ENCODE measurements at regions not wholly inside any gene's neighbourhood (a gene's known extent, or its start where the extent isn't known, plus 50 kb on each side); places are given as distances from the start of the nearest gene placed in this dataset.

DNA sequence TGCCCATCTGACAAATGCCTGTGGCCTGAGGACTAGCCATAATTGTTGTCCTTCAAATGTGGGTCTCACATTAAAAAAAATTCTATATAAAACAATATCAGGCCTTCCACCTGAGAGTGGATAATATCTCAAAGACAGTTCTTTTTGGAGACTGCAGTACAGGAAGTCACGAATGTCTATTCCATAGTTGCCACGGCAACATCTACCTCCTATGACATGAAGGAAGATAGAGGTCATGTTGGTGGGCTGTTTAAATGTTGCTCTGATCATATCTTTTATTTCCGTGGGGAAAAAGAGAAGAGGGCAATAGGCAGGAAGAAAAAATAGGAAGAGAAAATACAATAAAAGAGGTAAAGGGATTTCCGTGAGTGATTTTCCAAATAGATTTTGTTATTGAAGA is 151.8 kb downstream of the ARL6IP6 start:
- in situ Hi-C loops (cut with MboI; ENCODE audit: low pct_ligation_motif_present in 1 of 4, low pct_unique_long_range_greater_than_20kb in 1 of 4, low sequenced_read_pairs in 3 of 4), result no loop called here
- 78 to 80% methylated on average over 3 to 4 of the region's 4 CpGs for WGBS, 2 donors (ENCODE audit: low coverage in 1 of 2)

DNA sequence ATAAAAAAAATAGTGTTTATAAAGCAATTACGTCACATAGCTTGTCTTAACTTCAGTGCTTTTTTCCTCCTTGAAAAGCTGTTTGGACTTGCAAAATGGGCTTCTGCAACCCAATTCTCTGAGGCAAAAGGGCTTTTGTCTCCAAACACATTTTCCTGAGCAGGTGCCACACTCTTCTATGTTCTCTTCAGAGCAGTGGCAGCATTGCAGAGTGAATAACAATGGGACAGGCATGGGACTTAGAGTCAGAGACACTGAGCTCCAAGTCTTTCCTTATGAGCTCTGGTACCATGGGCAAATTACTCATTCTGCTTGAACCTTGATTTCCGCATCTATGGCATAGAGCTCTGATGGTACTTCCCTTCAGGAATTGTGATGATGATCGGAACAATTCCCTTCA is 149.0 kb downstream of the ARL6IP6 start:
- in situ Hi-C loops (cut with MboI; ENCODE audit: low pct_ligation_motif_present in 1 of 4, low pct_unique_long_range_greater_than_20kb in 1 of 4, low sequenced_read_pairs in 3 of 4) (no loop called here), intact Hi-C loops (cut with DNase I; ENCODE audit: low total_unique reads) (no loop called here)
- Histone ChIP-seq H3K4me3 (no peak overlapping the region), H3K36me3 (no peaks in the 10 kb centered on the region), H3K4me1 (no peaks in the 10 kb centered on the region), H3K27ac (no peak overlapping the region), H3K27me3 (no peaks in the 10 kb centered on the region), H3K9me3 (no peaks in the 10 kb centered on the region)
- TF ChIP-seq, protein P1, sequence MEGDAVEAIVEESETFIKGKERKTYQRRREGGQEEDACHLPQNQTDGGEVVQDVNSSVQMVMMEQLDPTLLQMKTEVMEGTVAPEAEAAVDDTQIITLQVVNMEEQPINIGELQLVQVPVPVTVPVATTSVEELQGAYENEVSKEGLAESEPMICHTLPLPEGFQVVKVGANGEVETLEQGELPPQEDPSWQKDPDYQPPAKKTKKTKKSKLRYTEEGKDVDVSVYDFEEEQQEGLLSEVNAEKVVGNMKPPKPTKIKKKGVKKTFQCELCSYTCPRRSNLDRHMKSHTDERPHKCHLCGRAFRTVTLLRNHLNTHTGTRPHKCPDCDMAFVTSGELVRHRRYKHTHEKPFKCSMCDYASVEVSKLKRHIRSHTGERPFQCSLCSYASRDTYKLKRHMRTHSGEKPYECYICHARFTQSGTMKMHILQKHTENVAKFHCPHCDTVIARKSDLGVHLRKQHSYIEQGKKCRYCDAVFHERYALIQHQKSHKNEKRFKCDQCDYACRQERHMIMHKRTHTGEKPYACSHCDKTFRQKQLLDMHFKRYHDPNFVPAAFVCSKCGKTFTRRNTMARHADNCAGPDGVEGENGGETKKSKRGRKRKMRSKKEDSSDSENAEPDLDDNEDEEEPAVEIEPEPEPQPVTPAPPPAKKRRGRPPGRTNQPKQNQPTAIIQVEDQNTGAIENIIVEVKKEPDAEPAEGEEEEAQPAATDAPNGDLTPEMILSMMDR (IDR thresholded peaks at IDR 0.05), result no peak
- TF ChIP-seq POLR2A (IDR thresholded peaks at IDR 0.05) (no peak), EP300 (IDR thresholded peaks at IDR 0.05; ENCODE audit: low read depth) (no peak), POLR2AphosphoS5 (IDR thresholded peaks at IDR 0.05) (no peak)
- no peak for DNase-seq
- 33 to 83% methylated on average over 3 of the region's 3 CpGs for WGBS, 2 donors (ENCODE audit: low coverage in 1 of 2)

More for the DNA sequence above, 151.8 kb downstream of the ARL6IP6 start:
- no peaks in the 10 kb centered on the region for H3K9me3 ChIP-seq
- no peak for DNase-seq
- H3K27ac ChIP-seq, result no peak overlapping the region
- H3K4me3 ChIP-seq, result no peak overlapping the region
- TF ChIP-seq POLR2AphosphoS5 (IDR thresholded peaks at IDR 0.05) (no peak), EP300 (IDR thresholded peaks at IDR 0.05; ENCODE audit: low read depth) (no peak), POLR2A (IDR thresholded peaks at IDR 0.05) (no peak)
- TF ChIP-seq, protein P1 (IDR thresholded peaks at IDR 0.05), result no peak
- H3K36me3 ChIP-seq, result no peaks in the 10 kb centered on the region
- no peaks in the 10 kb centered on the region for H3K27me3 ChIP-seq
- intact Hi-C loops (cut with DNase I; ENCODE audit: low total_unique reads), result no loop called here
- H3K4me1 ChIP-seq, result no peaks in the 10 kb centered on the region

DNA sequence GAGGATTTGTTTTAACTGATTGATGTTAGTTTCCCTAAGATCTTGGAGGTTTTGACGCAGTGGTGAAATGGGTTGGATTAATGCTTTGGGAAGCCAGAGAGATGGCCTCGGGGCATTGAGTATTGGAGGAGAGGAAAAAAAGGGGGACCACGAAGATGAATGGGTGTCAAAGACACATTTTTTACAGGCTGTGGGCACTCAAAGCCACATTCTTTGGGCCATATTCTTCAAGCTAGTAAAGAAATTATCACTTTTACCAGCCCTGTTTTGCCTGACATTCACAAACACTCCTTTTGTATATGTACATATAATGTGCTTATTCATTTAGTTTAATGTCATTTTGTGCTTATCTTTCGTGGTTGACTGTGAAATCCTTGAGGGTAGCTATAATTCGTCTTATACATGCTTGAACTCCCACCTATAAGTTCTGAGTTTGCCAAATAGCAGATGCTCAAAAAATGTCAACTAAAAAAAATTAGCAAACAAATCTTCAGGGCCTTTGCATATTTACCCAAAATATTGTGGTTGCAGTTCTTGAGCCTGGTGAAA is 146.3 kb downstream of the ARL6IP6 start:
- WGBS, 2 donors (ENCODE audit: low coverage in 1 of 2), result 50 to 81% methylated on average over 5 of the region's 5 CpGs
- DNase-seq, result no peak
- Histone ChIP-seq H3K36me3 (no peaks in the 10 kb centered on the region), H3K27ac (no peak overlapping the region), H3K27me3 (no peaks in the 10 kb centered on the region), H3K9me3 (no peaks in the 10 kb centered on the region), H3K4me1 (no peaks in the 10 kb centered on the region), H3K4me3 (no peak overlapping the region)
- intact Hi-C loops (cut with DNase I; ENCODE audit: low total_unique reads), result no loop called here
- TF ChIP-seq, protein P1 (IDR thresholded peaks at IDR 0.05), result no peak
- TF ChIP-seq POLR2A (IDR thresholded peaks at IDR 0.05) (no peak), EP300 (IDR thresholded peaks at IDR 0.05; ENCODE audit: low read depth) (no peak), POLR2AphosphoS5 (IDR thresholded peaks at IDR 0.05) (no peak)
- in situ Hi-C loops (cut with MboI; ENCODE audit: low pct_ligation_motif_present in 1 of 4, low pct_unique_long_range_greater_than_20kb in 1 of 4, low sequenced_read_pairs in 3 of 4), result no loop called here

DNA sequence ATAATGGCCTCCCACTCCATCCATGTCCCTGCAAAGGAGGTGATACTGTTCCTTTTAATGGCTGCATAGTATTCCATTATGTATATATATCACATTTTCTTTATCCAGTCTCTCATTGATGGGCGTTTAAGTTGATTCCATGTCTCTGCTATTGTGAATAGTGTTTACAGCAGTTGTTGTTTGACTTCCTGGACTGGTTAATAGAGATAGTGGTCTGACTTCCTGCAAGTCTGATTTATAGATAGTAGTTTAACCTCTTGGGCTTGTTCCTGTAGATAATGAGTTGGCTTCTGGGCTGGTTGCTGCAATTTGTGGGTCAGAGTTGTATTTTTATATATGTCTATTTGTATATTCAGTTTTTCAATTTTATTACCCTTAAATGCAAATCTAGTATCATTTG is 145.4 kb downstream of the ARL6IP6 start:
- WGBS, 2 donors (ENCODE audit: low coverage in 1 of 2), result 69 to 78% methylated on average over 1 of the region's 1 CpG
- no peak for DNase-seq
- Histone ChIP-seq H3K9me3 (no peaks in the 10 kb centered on the region), H3K36me3 (no peaks in the 10 kb centered on the region), H3K4me1 (no peaks in the 10 kb centered on the region), H3K4me3 (no peak overlapping the region), H3K27me3 (no peaks in the 10 kb centered on the region), H3K27ac (no peak overlapping the region)
- in situ Hi-C loops (cut with MboI; ENCODE audit: low pct_ligation_motif_present in 1 of 4, low pct_unique_long_range_greater_than_20kb in 1 of 4, low sequenced_read_pairs in 3 of 4), result no loop called here
- TF ChIP-seq POLR2AphosphoS5 (IDR thresholded peaks at IDR 0.05) (no peak), POLR2A (IDR thresholded peaks at IDR 0.05) (no peak), EP300 (IDR thresholded peaks at IDR 0.05; ENCODE audit: low read depth) (no peak)
- TF ChIP-seq, protein P1 (IDR thresholded peaks at IDR 0.05), result no peak
- intact Hi-C loops (cut with DNase I; ENCODE audit: low total_unique reads), result no loop called here
